Stromal cell of bone marrow (primary cell): ENCODE measurements at regions not wholly inside any gene's neighbourhood (a gene's known extent, or its start where the extent isn't known, plus 50 kb on each side); places are given as distances from the start of the nearest gene placed in this dataset.
A peak's percentile ranks its signal among the peaks of the same experiment; 100 is the strongest.

Source experiments
- DNase-seq: peaks from one replicate; pipeline ENCODE4 v3.0.0-alpha.2; 2012; ENCODE audit warnings: low read depth

DNA sequence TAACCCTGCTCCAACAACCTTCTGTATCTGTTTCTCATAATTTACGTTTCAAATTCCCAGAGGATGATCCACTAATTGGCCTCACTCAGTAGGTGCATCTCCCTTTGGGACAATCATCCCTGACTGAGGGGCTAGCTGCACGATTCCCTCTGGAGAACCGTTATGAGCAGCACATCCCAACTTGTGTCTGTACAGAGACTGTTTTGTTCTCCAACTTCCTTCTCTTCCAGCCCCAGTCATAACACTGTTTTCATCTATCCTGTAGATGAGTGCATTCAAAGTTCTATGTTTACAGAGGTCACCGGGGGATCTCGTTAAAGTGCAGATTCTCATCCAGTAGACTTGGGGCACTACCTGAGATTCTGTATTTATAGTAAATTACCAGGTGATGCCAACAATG, 187.2 kb downstream of the REEP3 start:
- no peak for DNase-seq

- DNase-seq: no peak
Observed at GRCh38 chr10:63710703-63711102, 189.5 kb downstream of the REEP3 start.

DNA sequence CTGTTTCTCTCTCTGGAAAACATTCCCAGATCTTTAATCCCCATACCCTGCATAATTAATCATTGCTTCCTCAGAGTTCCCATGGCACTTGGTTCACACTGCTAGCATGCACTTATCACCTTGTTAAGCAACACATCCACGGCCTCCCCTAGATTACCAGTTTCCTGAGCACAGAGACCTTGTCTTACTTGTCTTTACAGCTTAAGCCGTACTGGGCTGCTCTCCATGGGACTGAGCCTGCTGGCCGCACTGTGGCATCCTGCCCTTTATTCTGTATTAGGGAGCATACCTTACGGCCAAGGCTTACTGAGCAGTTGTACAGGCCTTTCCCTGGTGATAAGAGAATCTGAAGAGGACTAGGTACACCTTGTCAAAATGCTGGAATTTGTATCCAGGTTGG, 190.2 kb downstream of the REEP3 start:
- no peak for DNase-seq

GRCh38 chr10:63711867-63712716, 190.9 kb downstream of the REEP3 start:
- DNase-seq: peak; percentile 94

DNA sequence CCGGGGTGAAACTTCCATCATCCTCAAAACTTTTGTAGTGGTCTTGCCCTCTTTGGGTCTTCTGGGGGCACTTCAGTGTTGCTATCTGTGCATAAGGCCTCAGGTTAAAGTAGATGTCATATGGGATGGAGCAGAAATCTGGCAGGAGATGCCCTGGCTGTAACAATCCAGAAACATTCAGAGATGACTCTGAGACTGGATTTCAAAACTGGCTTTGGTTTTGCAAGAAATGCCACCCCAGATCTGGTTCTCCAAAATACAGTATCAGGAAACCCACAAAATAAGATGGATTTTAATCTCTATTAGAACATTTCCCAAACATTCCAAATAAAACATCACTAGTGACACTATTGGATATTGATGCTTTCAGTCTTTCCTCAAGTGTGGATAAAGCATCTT, 191.5 kb downstream of the REEP3 start:
- DNase-seq: no peak

DNA sequence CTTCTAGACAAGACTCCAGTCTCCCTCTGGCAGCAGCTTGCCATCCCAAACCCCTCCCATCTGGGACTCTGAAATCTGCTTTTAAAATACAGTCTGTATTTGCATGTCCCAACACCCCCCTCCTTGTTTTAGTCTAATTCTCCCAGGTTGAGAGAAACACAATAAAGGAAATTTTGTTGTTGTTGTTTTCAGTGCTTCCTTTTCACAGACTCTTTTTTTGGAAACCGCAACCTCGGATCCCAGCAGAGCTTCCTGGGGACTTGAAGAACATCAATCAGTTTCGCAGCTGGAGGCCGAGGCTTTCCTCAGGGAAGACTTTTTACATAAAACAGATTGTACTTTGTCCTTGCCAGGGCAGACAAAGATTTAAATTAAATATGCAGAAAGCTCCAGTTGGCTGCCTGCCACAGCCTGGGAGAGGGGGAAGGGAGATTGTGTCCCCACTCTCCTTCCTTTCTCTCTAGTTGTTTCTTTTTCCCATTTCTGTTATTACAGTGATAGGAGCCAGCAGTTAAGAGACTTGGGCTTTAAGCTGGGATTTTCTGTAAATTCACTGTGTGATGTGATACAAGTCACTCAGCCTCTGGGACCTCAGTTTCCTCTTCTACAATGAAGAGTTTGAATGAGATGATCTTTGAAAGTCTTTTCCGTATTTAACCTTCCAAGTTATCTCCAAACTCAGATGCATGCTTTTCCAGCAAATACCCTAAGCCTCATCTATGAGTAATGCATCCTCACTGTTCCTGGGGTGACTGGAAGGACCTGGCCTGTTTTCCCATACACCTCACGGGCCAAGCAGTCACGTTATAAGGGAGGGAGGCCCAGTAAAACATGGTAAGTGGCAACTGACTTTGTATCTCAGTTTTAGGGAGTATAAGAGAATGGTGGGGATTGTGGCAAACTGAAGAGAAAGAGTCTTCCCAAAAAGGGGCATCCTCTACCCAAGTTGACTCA, 192.3 kb downstream of the REEP3 start:
- DNase-seq: no peak

- no peak for DNase-seq
Observed at GRCh38 chr10:63716016-63716580, 194.9 kb downstream of the REEP3 start.

GRCh38 chr10:63717027-63717715, 196.0 kb downstream of the REEP3 start:
- DNase-seq: no peak

GRCh38 chr10:63718006-63718405, 196.8 kb downstream of the REEP3 start:
- no peak for DNase-seq

- no peak for DNase-seq
Observed at GRCh38 chr10:63718421-63718820, 197.2 kb downstream of the REEP3 start.

GRCh38 chr10:63719226-63719856, 198.1 kb downstream of the REEP3 start:
- no peak for DNase-seq

DNA sequence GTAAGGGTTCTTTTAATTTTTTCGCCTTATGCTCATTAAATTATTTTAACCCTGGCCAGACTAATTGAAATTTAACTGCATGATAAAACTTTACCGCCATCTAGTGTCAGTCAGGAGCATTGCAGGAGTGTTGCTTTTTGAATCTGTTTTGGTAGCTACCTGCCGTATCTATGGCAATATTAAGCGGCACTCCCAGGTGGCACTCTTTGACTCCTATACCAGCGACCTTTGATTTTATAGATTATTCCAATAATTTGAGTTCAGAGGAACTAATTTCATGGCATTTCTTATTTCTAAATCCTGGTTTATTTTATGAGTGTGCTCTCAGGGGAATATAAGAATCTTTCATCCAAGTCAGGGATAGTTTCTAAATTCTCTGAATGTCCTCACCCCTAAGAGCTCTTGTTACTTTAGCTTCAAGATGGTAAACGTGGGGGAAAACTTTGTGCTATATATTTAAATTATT, 198.9 kb downstream of the REEP3 start:
- DNase-seq: no peak

- DNase-seq: no peak
Observed at GRCh38 chr10:63720676-63721075, 199.5 kb downstream of the REEP3 start.

DNA sequence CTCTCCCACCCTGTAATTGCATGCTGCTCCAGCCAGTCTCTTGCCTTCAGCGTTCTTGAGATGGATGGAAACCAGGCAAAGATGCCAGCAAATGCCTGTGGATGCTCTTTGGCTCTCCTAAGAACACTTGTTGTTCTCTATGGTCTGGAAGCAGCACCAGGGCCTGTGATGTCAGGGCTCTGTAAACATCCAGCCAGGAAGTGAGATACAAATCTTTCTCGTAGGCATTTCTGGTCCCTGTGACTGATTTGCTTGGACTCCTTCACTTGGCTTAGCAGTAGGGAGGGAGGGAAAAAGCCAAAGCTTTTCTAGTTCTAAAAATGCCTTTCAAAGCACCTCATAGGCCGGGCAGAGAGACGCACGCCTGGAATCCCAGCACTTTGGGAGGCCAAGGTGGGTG, 201.3 kb downstream of the REEP3 start:
- DNase-seq: peak; percentile 41

- DNase-seq: no peak
Observed at GRCh38 chr10:63723320-63723719, 202.1 kb downstream of the REEP3 start.

DNA sequence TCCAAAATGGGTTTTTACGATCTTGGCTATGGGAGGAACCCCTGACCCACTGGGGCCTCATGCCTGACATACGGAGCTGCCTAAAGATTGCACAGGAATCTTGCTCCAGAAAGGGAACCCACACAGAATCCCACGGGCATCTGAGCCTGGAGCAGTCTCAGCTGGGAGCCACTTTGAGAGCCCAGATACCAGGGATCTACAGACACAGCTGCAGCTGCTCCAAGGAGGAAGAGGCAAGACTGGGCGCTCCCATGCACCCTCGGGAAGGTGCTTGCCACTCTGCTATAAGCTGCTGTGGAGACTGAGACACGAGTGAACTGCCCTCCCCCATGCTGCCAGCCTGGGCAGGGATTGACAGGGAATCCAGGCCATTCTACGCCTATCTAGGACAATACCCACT, 202.5 kb downstream of the REEP3 start:
- DNase-seq: no peak

DNA sequence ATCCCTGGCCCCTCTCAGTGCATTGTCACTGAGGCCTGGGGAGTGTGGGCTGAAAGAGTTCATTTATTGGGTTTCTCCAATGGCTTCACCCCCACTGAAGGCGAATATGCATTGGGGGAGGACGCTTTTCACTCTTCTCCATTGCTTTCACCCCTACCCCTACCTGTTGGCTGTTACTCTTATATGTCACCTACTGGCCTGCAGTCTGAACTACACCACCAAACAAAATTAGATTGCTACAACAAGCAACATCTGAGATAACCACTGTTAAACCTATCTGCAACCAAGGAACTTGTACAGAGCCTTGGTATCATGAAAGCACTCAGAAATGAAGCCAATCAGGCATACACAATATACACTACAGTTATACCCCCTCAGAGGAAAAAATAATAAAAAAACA, 203.7 kb downstream of the REEP3 start:
- DNase-seq: no peak

- no peak for DNase-seq
Observed at GRCh38 chr10:63726867-63727266, 205.7 kb downstream of the REEP3 start.

- DNase-seq: no peak
Observed at GRCh38 chr10:63727636-63728035, 206.4 kb downstream of the REEP3 start.

DNA sequence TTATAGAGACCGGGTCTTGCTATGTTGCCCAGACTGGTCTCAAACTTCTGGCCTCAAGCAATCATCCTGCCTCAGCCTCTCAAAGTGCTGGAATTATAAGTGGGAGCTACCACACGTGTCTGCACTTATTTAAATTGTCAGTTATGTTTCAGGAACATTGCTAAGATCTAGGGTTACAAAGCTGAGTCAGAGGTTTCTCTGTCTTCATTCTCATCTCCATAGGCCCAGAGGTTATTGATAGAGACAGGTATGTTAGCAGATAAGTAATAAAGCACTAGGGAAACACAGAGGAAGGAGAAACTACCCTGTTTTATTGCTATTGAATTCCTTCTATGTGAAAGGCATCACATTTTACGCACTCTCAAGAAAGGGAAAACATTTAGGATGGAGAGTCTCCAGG, 214.1 kb downstream of the REEP3 start:
- DNase-seq: no peak

DNA sequence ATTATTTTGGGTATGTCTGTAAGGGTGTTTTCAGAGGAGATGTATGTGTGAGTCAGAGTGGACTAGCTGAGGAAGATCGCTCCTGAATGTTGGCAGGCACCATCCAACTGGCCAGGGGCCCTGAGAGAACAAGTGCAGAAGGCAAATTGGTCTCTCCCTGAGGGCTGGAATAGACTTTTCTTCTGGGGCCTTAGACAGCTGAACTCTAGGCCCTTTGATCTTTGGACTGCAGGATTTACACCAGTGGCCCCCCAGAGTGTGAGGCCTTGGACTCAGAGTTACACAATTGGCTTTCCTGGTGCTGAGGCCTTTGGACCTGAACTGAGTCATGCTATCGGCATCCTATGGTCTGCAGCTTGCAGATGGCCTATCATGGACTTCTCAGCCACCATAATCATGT, 217.2 kb downstream of the REEP3 start:
- DNase-seq: no peak
